ENCODE measurements at regions not wholly inside any gene's neighbourhood (a gene's known extent, or its start where the extent isn't known, plus 50 kb on each side); places are given as distances from the start of the nearest gene placed in this dataset.

- Histone ChIP-seq H4K20me1 (ENCODE audit: insufficient read depth) (no peaks in the 10 kb centered on the region), H3K9ac (ENCODE audit: low read length) (no peak overlapping the region), H3K9me3 (ENCODE audit: low read length) (no peaks in the 10 kb centered on the region), H3K27ac (ENCODE audit: low read length) (no peak overlapping the region), H3K9me2 (ENCODE audit: insufficient read depth, low read length) (no peaks in the 10 kb centered on the region), H3F3A (ENCODE audit: insufficient read depth, low read length, poor library complexity, severe bottlenecking) (no peaks in the 10 kb centered on the region), H3K4me3 (ENCODE audit: low read length) (no peak overlapping the region), H3K4me2 (ENCODE audit: low read length) (no peak overlapping the region), H2AFZ (ENCODE audit: low read depth, low read length) (no peak overlapping the region), H3K27me3 (ENCODE audit: insufficient read depth, low read depth, low read length) (no peaks in the 10 kb centered on the region), H3K36me3 (ENCODE audit: insufficient read depth, low read length) (no peaks in the 10 kb centered on the region), H3K79me2 (replicated peaks; ENCODE audit: insufficient read depth, low read length) (no peaks in the 10 kb centered on the region)
- TF ChIP-seq EZH2 (IDR thresholded peaks at IDR 0.05; ENCODE audit: borderline replicate concordance, insufficient read depth, low read length, poor library complexity, severe bottlenecking) (no peak), SMC3 (conservative IDR thresholded peaks at IDR 0.05; ENCODE audit: poor library complexity) (no peak), RAD21 (conservative IDR thresholded peaks at IDR 0.05) (no peak), TAF1 (IDR thresholded peaks at IDR 0.05; ENCODE audit: low read depth) (no peak), CTCF (IDR thresholded peaks at IDR 0.05; ENCODE audit: poor library complexity, severe bottlenecking) (no peak), REST (IDR thresholded peaks at IDR 0.05; ENCODE audit: borderline replicate concordance) (no peak), MXI1 (conservative IDR thresholded peaks at IDR 0.05; ENCODE audit: poor library complexity, severe bottlenecking) (no peak), POLR2AphosphoS5 (IDR thresholded peaks at IDR 0.05) (no peak), EP300 (conservative IDR thresholded peaks at IDR 0.05; ENCODE audit: poor library complexity, severe bottlenecking) (no peak)
Observed at GRCh38 chr5:133801431-133801830, 167.0 kb downstream of the C5orf15 start.

- no peaks in the 10 kb centered on the region for H4K20me1 ChIP-seq (ENCODE audit: insufficient read depth)
- no peak overlapping the region for H2AFZ ChIP-seq (ENCODE audit: low read depth, low read length)
- no peaks in the 10 kb centered on the region for H3K9me2 ChIP-seq (ENCODE audit: insufficient read depth, low read length)
Observed at GRCh38 chr5:133799571-133800237, 168.7 kb downstream of the C5orf15 start.

More at GRCh38 chr5:133799571-133800237, 168.7 kb downstream of the C5orf15 start:
- Histone ChIP-seq H3K4me2 (ENCODE audit: low read length) (no peak overlapping the region), H3K27me3 (ENCODE audit: insufficient read depth, low read depth, low read length) (no peaks in the 10 kb centered on the region), H3K9me3 (ENCODE audit: low read length) (no peaks in the 10 kb centered on the region), H3K79me2 (replicated peaks; ENCODE audit: insufficient read depth, low read length) (no peaks in the 10 kb centered on the region), H3K4me3 (ENCODE audit: low read length) (no peak overlapping the region), H3K36me3 (ENCODE audit: insufficient read depth, low read length) (no peaks in the 10 kb centered on the region), H3K9ac (ENCODE audit: low read length) (no peak overlapping the region), H3K27ac (ENCODE audit: low read length) (no peak overlapping the region), H3F3A (ENCODE audit: insufficient read depth, low read length, poor library complexity, severe bottlenecking) (no peaks in the 10 kb centered on the region)
- no peak for TF ChIP-seq POLR2AphosphoS5 (IDR thresholded peaks at IDR 0.05)
- TF ChIP-seq CTCF (IDR thresholded peaks at IDR 0.05; ENCODE audit: poor library complexity, severe bottlenecking), result no peak
- TF ChIP-seq REST (IDR thresholded peaks at IDR 0.05; ENCODE audit: borderline replicate concordance), result no peak
- no peak for TF ChIP-seq EP300 (conservative IDR thresholded peaks at IDR 0.05; ENCODE audit: poor library complexity, severe bottlenecking)
- TF ChIP-seq TAF1 (IDR thresholded peaks at IDR 0.05; ENCODE audit: low read depth), result no peak
- no peak for TF ChIP-seq MXI1 (conservative IDR thresholded peaks at IDR 0.05; ENCODE audit: poor library complexity, severe bottlenecking)
- TF ChIP-seq SMC3 (conservative IDR thresholded peaks at IDR 0.05; ENCODE audit: poor library complexity), result no peak
- no peak for TF ChIP-seq RAD21 (conservative IDR thresholded peaks at IDR 0.05)
- no peak for TF ChIP-seq EZH2 (IDR thresholded peaks at IDR 0.05; ENCODE audit: borderline replicate concordance, insufficient read depth, low read length, poor library complexity, severe bottlenecking)

All from neural cell (in vitro differentiated cells).